T-helper 2 cell treated with Interferon-gamma antibody and Interleukin-4, amounts not matched to agents 5 μg/mL and 100 μg/mL, for 36 hours (primary cell): ENCODE measurements at regions not wholly inside any gene's neighbourhood (a gene's known extent, or its start where the extent isn't known, plus 50 kb on each side); places are given as distances from the start of the nearest gene placed in this dataset.

Experiments
- DNase-seq: peaks from one replicate; pipeline ENCODE4 v3.0.0; 2021; ENCODE audit warnings: low spot score
- H3K27ac Mint-ChIP-seq: one replicate; pipeline ENCODE4 v1.8.0; 2021; ENCODE audit warnings: mild to moderate bottlenecking, mixed read lengths
- H3K27me3 Mint-ChIP-seq: one replicate; pipeline ENCODE4 v1.8.0; 2021; ENCODE audit warnings: low read depth, mixed read lengths
- H3K36me3 Mint-ChIP-seq: one replicate; pipeline ENCODE4 v1.8.0; 2021; ENCODE audit warnings: low read depth, mixed read lengths
- H3K4me1 Mint-ChIP-seq: one replicate; pipeline ENCODE4 v1.8.0; 2021; ENCODE audit warnings: low read depth, mixed read lengths
- H3K4me3 Mint-ChIP-seq: one replicate; pipeline ENCODE4 v1.8.0; 2022; ENCODE audit warnings: mild to moderate bottlenecking, moderate library complexity, mixed read lengths
- H3K9me3 Mint-ChIP-seq: one replicate; pipeline ENCODE4 v1.8.0; 2021; ENCODE audit warnings: mixed read lengths

- Mint-ChIP-seq H3K9me3 (peaks cover 7% of the 10 kb centered on the region), H3K36me3 (peaks cover 10% of the 10 kb centered on the region), H3K4me3 (no peak overlapping the region)
Observed at GRCh38 chrX:9160698-9161329, 126.9 kb upstream of the FAM9B start.

GRCh38 chrX:9162698-9163097 lies 128.8 kb upstream of the FAM9B start:
- Mint-ChIP-seq H3K4me3 (no peak overlapping the region), H3K27ac (no peak overlapping the region), H3K27me3 (no peaks in the 10 kb centered on the region), H3K36me3 (peaks cover 16% of the 10 kb centered on the region), H3K9me3 (peaks cover 7% of the 10 kb centered on the region), H3K4me1 (peaks cover 43% of the 10 kb centered on the region)
- DNase-seq: no peak

More at GRCh38 chrX:9160698-9161329, 126.9 kb upstream of the FAM9B start:
- H3K27me3 Mint-ChIP-seq: no peaks in the 10 kb centered on the region
- peak overlapping the region; percentile 60 for H3K27ac Mint-ChIP-seq
- H3K4me1 Mint-ChIP-seq: peaks cover 39% of the 10 kb centered on the region
- DNase-seq: no peak

GRCh38 chrX:9163214-9163709 lies 129.3 kb upstream of the FAM9B start:
- Mint-ChIP-seq H3K4me1 (peaks cover 42% of the 10 kb centered on the region), H3K27me3 (no peaks in the 10 kb centered on the region), H3K9me3 (peaks cover 7% of the 10 kb centered on the region), H3K27ac (peak overlapping the region; percentile 43), H3K4me3 (peak overlapping the region; percentile 36), H3K36me3 (peaks cover 14% of the 10 kb centered on the region)
- no peak for DNase-seq

- H3K9me3 Mint-ChIP-seq: peaks cover 11% of the 10 kb centered on the region
- peaks cover 16% of the 10 kb centered on the region for H3K36me3 Mint-ChIP-seq
- DNase-seq: no peak
- H3K27me3 Mint-ChIP-seq: no peaks in the 10 kb centered on the region
- no peak overlapping the region for H3K4me3 Mint-ChIP-seq
- no peak overlapping the region for H3K27ac Mint-ChIP-seq
- peaks cover 41% of the 10 kb centered on the region for H3K4me1 Mint-ChIP-seq
Observed at GRCh38 chrX:9164086-9164485, 130.2 kb upstream of the FAM9B start.

GRCh38 chrX:9164533-9165426 lies 130.9 kb upstream of the FAM9B start:
- peaks cover 41% of the 10 kb centered on the region for H3K4me1 Mint-ChIP-seq
- peak overlapping the region; percentile 11 for H3K4me3 Mint-ChIP-seq
- H3K9me3 Mint-ChIP-seq: peaks cover 11% of the 10 kb centered on the region
- peaks cover 16% of the 10 kb centered on the region for H3K36me3 Mint-ChIP-seq
- DNase-seq: no peak
- no peaks in the 10 kb centered on the region for H3K27me3 Mint-ChIP-seq
- H3K27ac Mint-ChIP-seq: peak overlapping the region; percentile 59

GRCh38 chrX:9166584-9166944 lies 132.6 kb upstream of the FAM9B start:
- Mint-ChIP-seq H3K4me3 (no peak overlapping the region), H3K4me1 (peaks cover 33% of the 10 kb centered on the region), H3K27ac (no peak overlapping the region), H3K36me3 (peaks cover 11% of the 10 kb centered on the region), H3K9me3 (peaks cover 4% of the 10 kb centered on the region), H3K27me3 (no peaks in the 10 kb centered on the region)
- no peak for DNase-seq

- H3K27ac Mint-ChIP-seq: no peak overlapping the region
- no peak for DNase-seq
- H3K4me1 Mint-ChIP-seq: peaks cover 2% of the 10 kb centered on the region
- H3K36me3 Mint-ChIP-seq: peaks cover 4% of the 10 kb centered on the region
- H3K9me3 Mint-ChIP-seq: peaks cover 4% of the 10 kb centered on the region
- H3K27me3 Mint-ChIP-seq: no peaks in the 10 kb centered on the region
- H3K4me3 Mint-ChIP-seq: no peak overlapping the region
Observed at GRCh38 chrX:9171841-9172463, 138.0 kb upstream of the FAM9B start.

- peaks cover 4% of the 10 kb centered on the region for H3K9me3 Mint-ChIP-seq
- H3K36me3 Mint-ChIP-seq: peaks cover 2% of the 10 kb centered on the region
- no peak overlapping the region for H3K4me3 Mint-ChIP-seq
- peaks cover 2% of the 10 kb centered on the region for H3K4me1 Mint-ChIP-seq
- no peak for DNase-seq
- no peaks in the 10 kb centered on the region for H3K27me3 Mint-ChIP-seq
- H3K27ac Mint-ChIP-seq: no peak overlapping the region
Observed at GRCh38 chrX:9172464-9172850, 138.5 kb upstream of the FAM9B start.

GRCh38 chrX:9180623-9181022 lies 146.7 kb upstream of the FAM9B start:
- H3K4me1 Mint-ChIP-seq: no peaks in the 10 kb centered on the region
- H3K4me3 Mint-ChIP-seq: no peak overlapping the region
- no peak overlapping the region for H3K27ac Mint-ChIP-seq
- peaks cover 2% of the 10 kb centered on the region for H3K27me3 Mint-ChIP-seq
- no peaks in the 10 kb centered on the region for H3K36me3 Mint-ChIP-seq
- H3K9me3 Mint-ChIP-seq: no peaks in the 10 kb centered on the region
- DNase-seq: no peak

- peaks cover 2% of the 10 kb centered on the region for H3K27me3 Mint-ChIP-seq
- no peak overlapping the region for H3K4me3 Mint-ChIP-seq
- no peak for DNase-seq
- H3K36me3 Mint-ChIP-seq: no peaks in the 10 kb centered on the region
- H3K9me3 Mint-ChIP-seq: no peaks in the 10 kb centered on the region
- no peaks in the 10 kb centered on the region for H3K4me1 Mint-ChIP-seq
- H3K27ac Mint-ChIP-seq: no peak overlapping the region
Observed at GRCh38 chrX:9182041-9182440, 148.1 kb upstream of the FAM9B start.

- H3K4me1 Mint-ChIP-seq: no peaks in the 10 kb centered on the region
- H3K36me3 Mint-ChIP-seq: no peaks in the 10 kb centered on the region
- H3K27ac Mint-ChIP-seq: no peak overlapping the region
- peaks cover 2% of the 10 kb centered on the region for H3K27me3 Mint-ChIP-seq
- no peak overlapping the region for H3K4me3 Mint-ChIP-seq
- no peaks in the 10 kb centered on the region for H3K9me3 Mint-ChIP-seq
- no peak for DNase-seq
Observed at GRCh38 chrX:9183481-9183880, 149.6 kb upstream of the FAM9B start.

- no peak for DNase-seq
- Mint-ChIP-seq H3K27ac (no peak overlapping the region), H3K36me3 (no peaks in the 10 kb centered on the region), H3K4me3 (no peak overlapping the region), H3K4me1 (no peaks in the 10 kb centered on the region), H3K9me3 (no peaks in the 10 kb centered on the region), H3K27me3 (no peaks in the 10 kb centered on the region)
Observed at GRCh38 chrX:9184211-9184610, 150.3 kb upstream of the FAM9B start.

GRCh38 chrX:9188117-9188516 lies 154.2 kb upstream of the FAM9B start:
- Mint-ChIP-seq H3K4me1 (no peaks in the 10 kb centered on the region), H3K9me3 (no peaks in the 10 kb centered on the region), H3K27ac (no peak overlapping the region), H3K36me3 (no peaks in the 10 kb centered on the region), H3K4me3 (no peak overlapping the region), H3K27me3 (peaks cover 1% of the 10 kb centered on the region)
- no peak for DNase-seq

- H3K9me3 Mint-ChIP-seq: no peaks in the 10 kb centered on the region
- no peaks in the 10 kb centered on the region for H3K4me1 Mint-ChIP-seq
- DNase-seq: no peak
- no peaks in the 10 kb centered on the region for H3K36me3 Mint-ChIP-seq
- peaks cover 1% of the 10 kb centered on the region for H3K27me3 Mint-ChIP-seq
- H3K27ac Mint-ChIP-seq: no peak overlapping the region
- H3K4me3 Mint-ChIP-seq: no peak overlapping the region
Observed at GRCh38 chrX:9189286-9189685, 155.4 kb upstream of the FAM9B start.
